Adrenal gland (tissue), 5 donors: ENCODE measurements at regions not wholly inside any gene's neighbourhood (a gene's known extent, or its start where the extent isn't known, plus 50 kb on each side); places are given as distances from the start of the nearest gene placed in this dataset.

ENCODE experiments used
- POLR2A ChIP-seq, 2 donors: fragments of 450-650 bp; IDR thresholded peaks; one replicate each; pipeline ENCODE4 v1.6.1; 2017; ENCODE audit warnings: antibody characterized with exemption in 2 of 2, mild to moderate bottlenecking in 2 of 2, moderate library complexity in 1 of 2
- TF ChIP-seq, protein P1 (sequence below), 6 experiments: fragments of 450-650 bp in 4 of 6; fragments of 200-600 bp in 2 of 6; sonication (generic) in 1 of 6; IDR thresholded peaks; 1 replicate in 5 of 6; 2 replicates in 1 of 6; pipeline versions ENCODE4 v1.5.1 to v1.8.0; 2016 to 2021; ENCODE audit warnings: antibody characterized with exemption in 6 of 6, mild to moderate bottlenecking in 2 of 6, moderate library complexity in 1 of 6
- donor health status: DM: no; HTN: no; CAD: no.

DNA sequence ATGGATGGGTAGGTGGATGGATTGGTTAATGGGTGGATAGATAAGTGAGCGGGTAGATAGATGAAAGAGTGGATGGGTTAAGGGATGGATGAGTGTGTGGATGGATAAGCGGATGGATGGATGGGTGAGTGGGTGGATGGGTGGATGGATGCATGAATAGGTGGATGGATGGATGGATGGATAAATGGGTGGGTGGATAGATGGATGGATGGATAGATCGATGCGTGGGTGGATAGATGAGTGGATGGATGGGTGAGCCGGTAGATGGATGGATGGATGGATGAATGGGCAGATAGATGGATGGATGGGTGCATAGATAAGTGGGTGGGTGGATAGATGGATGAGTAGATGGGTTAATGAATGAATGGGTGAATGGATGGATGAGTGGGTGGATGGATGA, 90.9 kb downstream of the CPZ start:
- TF ChIP-seq, protein P1, sequence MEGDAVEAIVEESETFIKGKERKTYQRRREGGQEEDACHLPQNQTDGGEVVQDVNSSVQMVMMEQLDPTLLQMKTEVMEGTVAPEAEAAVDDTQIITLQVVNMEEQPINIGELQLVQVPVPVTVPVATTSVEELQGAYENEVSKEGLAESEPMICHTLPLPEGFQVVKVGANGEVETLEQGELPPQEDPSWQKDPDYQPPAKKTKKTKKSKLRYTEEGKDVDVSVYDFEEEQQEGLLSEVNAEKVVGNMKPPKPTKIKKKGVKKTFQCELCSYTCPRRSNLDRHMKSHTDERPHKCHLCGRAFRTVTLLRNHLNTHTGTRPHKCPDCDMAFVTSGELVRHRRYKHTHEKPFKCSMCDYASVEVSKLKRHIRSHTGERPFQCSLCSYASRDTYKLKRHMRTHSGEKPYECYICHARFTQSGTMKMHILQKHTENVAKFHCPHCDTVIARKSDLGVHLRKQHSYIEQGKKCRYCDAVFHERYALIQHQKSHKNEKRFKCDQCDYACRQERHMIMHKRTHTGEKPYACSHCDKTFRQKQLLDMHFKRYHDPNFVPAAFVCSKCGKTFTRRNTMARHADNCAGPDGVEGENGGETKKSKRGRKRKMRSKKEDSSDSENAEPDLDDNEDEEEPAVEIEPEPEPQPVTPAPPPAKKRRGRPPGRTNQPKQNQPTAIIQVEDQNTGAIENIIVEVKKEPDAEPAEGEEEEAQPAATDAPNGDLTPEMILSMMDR (IDR thresholded peaks at IDR 0.05) = no peak
- TF ChIP-seq POLR2A (IDR thresholded peaks at IDR 0.05) = no peak
